T-cell (primary cell): ENCODE measurements at regions not wholly inside any gene's neighbourhood (a gene's known extent, or its start where the extent isn't known, plus 50 kb on each side); places are given as distances from the start of the nearest gene placed in this dataset.

Experiments used
- ATAC-seq, 4 experiments: fragments of 200-7000 bp in 3 of 4; fragments of 150-1000 bp in 1 of 4; cut with Tn5 transposase; replicated peaks in 1 of 4; 1 replicate in 3 of 4; 2 replicates in 1 of 4; pipeline ENCODE4 v1.10.0; 2021; ENCODE audit warnings: moderate library complexity in 3 of 4, mild to moderate bottlenecking in 2 of 4, moderate number of reproducible peaks in 1 of 4
- CTCF ChIA-PET, 2 donors: fragments of 300-600 bp; sonication (Branson Sonifier 250); formaldehyde crosslinking; loops; one replicate each; lab custom pipeline; 2022; ENCODE audit warnings: antibody characterized with exemption in 2 of 2; lab: Charles Lee
- POLR2A ChIA-PET, 2 donors: fragments of 300-600 bp; sonication (Branson Sonifier 250); formaldehyde crosslinking; loops; one replicate each; lab custom pipeline; 2022; ENCODE audit warnings: antibody characterized with exemption in 2 of 2; lab: Charles Lee
- DNase-seq, 35 experiments: peaks; one replicate each; pipeline versions ENCODE4 v3.0.0 to v3.0.0-alpha.2; 2013 to 2023
- H3K27ac ChIP-seq: one replicate; pipeline ENCODE4 v1.5.1; 2013; ENCODE audit warnings: low read length
- H3K27me3 ChIP-seq, 2 experiments: replicated peaks in 1 of 2; 1 replicate in 1 of 2; 2 replicates in 1 of 2; pipeline versions ENCODE4 v1.6.1 to v1.7.0; 2013; ENCODE audit warnings: low read length in 1 of 2, mixed read lengths in 1 of 2; ENCODE audit not compliant: control insufficient read depth in 2 of 2, insufficient read depth in 2 of 2; ENCODE audit errors: extremely low read depth in 1 of 2
- H3K36me3 ChIP-seq, 2 donors: 1 replicate in 1 of 2; 2 replicates in 1 of 2; pipeline versions ENCODE4 v1.6.1 to v1.7.0; 2013; ENCODE audit warnings: low read length in 1 of 2; ENCODE audit not compliant: control insufficient read depth in 2 of 2, insufficient read depth in 1 of 2; ENCODE audit errors: extremely low read depth in 1 of 2
- H3K4me1 ChIP-seq, 2 experiments: 1 replicate in 1 of 2; 2 replicates in 1 of 2; pipeline versions ENCODE4 v1.6.1 to v1.7.0; 2013; ENCODE audit warnings: low read length in 2 of 2, mixed read lengths in 1 of 2; ENCODE audit not compliant: insufficient read depth in 2 of 2, control insufficient read depth in 1 of 2; ENCODE audit errors: extremely low read depth in 1 of 2
- H3K4me3 ChIP-seq, 2 donors: 1 replicate in 1 of 2; 2 replicates in 1 of 2; pipeline versions ENCODE4 v1.5.1 to v1.7.0; 2013; ENCODE audit warnings: mild to moderate bottlenecking in 2 of 2, low read length in 1 of 2, moderate library complexity in 1 of 2; ENCODE audit not compliant: control insufficient read depth in 1 of 2; ENCODE audit errors: extremely low read depth in 1 of 2
- H3K9me3 ChIP-seq: 2 replicates; pipeline ENCODE4 v1.7.0; 2013
- H3K27ac Mint-ChIP-seq, 2 donors: one replicate each; pipeline ENCODE4 v1.8.0; 2020 to 2021; ENCODE audit warnings: mild to moderate bottlenecking in 2 of 2, mixed read lengths in 2 of 2
- H3K27me3 Mint-ChIP-seq, 2 donors: one replicate each; pipeline ENCODE4 v1.8.0; 2021 to 2022; ENCODE audit warnings: mixed read lengths in 2 of 2
- H3K36me3 Mint-ChIP-seq: one replicate; pipeline ENCODE4 v1.8.0; 2021; ENCODE audit warnings: mixed read lengths
- H3K4me1 Mint-ChIP-seq, 3 donors: one replicate each; pipeline ENCODE4 v1.8.0; 2020 to 2022; ENCODE audit warnings: mixed read lengths in 3 of 3, mild to moderate bottlenecking in 1 of 3
- H3K4me3 Mint-ChIP-seq, 3 donors: one replicate each; pipeline ENCODE4 v1.8.0; 2020 to 2022; ENCODE audit warnings: mild to moderate bottlenecking in 3 of 3, mixed read lengths in 3 of 3, moderate library complexity in 3 of 3
- H3K9me3 Mint-ChIP-seq, 3 donors: one replicate each; pipeline ENCODE4 v1.8.0; 2020 to 2022; ENCODE audit warnings: mixed read lengths in 3 of 3
- WGBS: methylation state at CpG from one replicate; pipeline ENCODE4 v1.1.5; 2013; ENCODE audit warnings: missing lambda C conversion rate; ENCODE audit not compliant: insufficient coverage; 5-methylcytosine and 5-hydroxymethylcytosine counted together

DNA sequence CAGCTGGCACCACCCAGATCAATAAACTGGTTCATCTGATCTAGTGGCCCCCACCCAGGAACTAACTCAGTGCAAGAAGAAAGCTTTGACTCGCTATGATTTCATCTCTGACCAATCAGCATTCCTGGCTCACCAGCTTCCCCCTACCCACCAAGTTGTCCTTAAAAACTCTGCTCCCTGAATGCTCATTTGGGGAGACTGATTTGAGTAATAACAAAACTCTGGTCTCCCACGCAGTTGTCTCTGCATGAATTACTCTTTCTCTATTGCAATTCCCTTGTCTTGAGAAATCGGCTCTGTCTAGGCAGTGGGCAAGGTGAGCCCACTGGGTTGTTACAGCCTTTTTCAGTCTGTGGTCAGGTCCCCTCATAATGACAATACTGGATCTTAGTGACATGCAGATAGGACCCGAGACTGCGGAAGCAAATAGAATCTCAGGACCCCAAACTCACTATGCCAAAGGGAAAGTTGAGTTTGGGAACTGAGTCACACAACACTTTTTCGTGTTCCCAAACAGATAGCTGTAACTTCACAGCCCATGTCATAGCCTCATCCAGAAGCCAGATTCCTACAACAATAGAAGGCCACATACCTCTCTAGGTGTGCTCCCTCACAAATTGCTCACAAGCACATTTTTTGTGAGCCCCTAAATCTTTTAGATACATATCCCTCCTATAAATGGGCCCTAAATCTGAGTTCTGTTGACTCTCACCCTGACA, 175.2 kb upstream of the RAI14 start:
- Histone ChIP-seq H3K9me3 (no peaks in the 10 kb centered on the region), H3K4me1 (no peaks in the 10 kb centered on the region), H3K27ac (no peak overlapping the region), H3K4me3 (no peak overlapping the region), H3K27me3 (peaks cover 0 to 4% of the 10 kb centered on the region in 2 experiments), H3K36me3 (no peaks in the 10 kb centered on the region)
- no peaks in the 10 kb centered on the region for H3K9me3 Mint-ChIP-seq
- H3K27me3 Mint-ChIP-seq = peaks cover 21 to 27% of the 10 kb centered on the region in 2 donors
- WGBS = 58% methylated on average over 4 of the region's 6 CpGs
- peaks cover 0 to under 1% (median 0%) of the 10 kb centered on the region in 3 donors for H3K4me1 Mint-ChIP-seq
- ChIA-PET CTCF (interaction anchor here in 1 of 2 donors (0.6 kb wide), 1 partner anchor 450 kb away, joined by 3 read pairs; no protein-coding TSS in a partner anchor), POLR2A (no interaction called here)
- H3K4me3 Mint-ChIP-seq = no peak overlapping the region
- DNase-seq = no peak
- no peaks in the 10 kb centered on the region for H3K36me3 Mint-ChIP-seq
- H3K27ac Mint-ChIP-seq = no peak overlapping the region
- ATAC-seq = no peak

DNA sequence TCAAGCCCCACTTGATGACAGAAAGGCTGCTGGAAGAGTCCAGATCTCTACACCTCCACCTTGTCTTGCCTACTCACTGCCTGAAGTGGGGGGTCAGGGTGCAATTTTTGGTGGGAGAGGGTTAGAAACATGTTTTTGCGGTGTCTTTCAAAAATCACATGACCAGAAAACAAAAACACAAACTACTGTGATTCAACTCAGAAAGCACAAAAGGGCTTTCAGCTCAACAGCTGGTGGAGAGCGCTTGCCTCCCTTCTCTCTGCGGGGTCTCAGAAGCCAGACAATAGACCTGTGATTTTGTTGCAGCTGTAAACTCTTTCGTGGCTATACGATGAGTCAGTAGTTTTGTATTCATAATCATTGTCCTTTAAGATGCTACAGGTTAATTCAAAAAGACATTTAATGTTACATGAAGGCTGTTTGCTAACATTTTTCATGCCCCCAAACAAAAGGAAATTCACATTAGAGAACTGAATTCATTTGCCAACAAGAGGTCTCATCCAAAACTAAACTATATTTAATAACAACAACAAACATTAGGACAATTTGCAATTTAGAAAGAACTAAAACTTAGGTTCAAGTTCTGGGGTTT, 172.6 kb upstream of the RAI14 start:
- peaks cover 18 to 29% of the 10 kb centered on the region in 2 donors for H3K27me3 Mint-ChIP-seq
- POLR2A ChIA-PET = no interaction called here
- H3K36me3 Mint-ChIP-seq = no peaks in the 10 kb centered on the region
- ATAC-seq = no peak
- no peak for DNase-seq
- H3K4me1 ChIP-seq = no peaks in the 10 kb centered on the region
- CTCF ChIA-PET = no interaction called here
- H3K4me3 Mint-ChIP-seq = no peak overlapping the region
- H3K27me3 ChIP-seq = peaks cover 0 to 4% of the 10 kb centered on the region in 2 experiments
- no peaks in the 10 kb centered on the region for H3K36me3 ChIP-seq
- H3K27ac Mint-ChIP-seq = no peak overlapping the region
- no CpG with 5 or more reads among the region's 5 CpGs for WGBS
- no peak overlapping the region for H3K27ac ChIP-seq
- no peaks in the 10 kb centered on the region for H3K9me3 Mint-ChIP-seq
- H3K4me1 Mint-ChIP-seq = peaks cover 3 to 6% (median 3%) of the 10 kb centered on the region in 3 donors
- no peaks in the 10 kb centered on the region for H3K9me3 ChIP-seq
- H3K4me3 ChIP-seq = no peak overlapping the region

DNA sequence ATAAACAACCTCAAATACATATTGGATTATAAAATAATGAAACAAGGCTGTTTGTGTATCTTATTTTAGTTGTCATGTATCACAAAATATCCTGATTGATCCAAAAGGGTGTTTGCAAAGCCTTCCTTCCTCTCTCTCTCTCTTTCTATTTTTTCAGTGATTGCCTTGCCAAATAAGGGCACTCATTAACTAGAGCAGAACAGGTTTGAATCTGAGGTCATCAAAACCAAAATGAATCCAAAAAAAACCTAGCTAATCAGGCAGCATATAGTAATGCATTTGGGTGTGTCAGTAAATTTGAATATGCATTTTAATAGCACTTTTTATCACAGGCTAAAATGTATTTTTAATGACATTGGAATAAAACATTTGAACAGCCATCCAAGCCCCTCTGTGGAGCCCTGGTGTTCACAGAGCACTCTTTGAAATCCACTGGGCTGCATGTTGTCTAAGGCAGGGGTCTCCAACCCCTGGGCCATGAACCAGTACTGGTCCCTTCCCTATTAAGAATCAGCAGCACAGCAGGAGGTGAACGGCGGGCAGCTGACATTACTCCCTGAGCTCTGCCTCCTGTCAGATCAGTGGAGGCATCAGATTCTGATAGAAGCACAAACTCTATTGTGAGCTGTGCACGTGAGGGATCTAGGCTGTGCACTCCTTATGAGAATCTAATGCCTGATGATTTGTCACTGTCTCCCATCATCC, 171.8 kb upstream of the RAI14 start:
- POLR2A ChIA-PET = interaction anchor here in 1 of 2 donors (0.6 kb wide), 1 partner anchor 418 kb away, joined by 6 read pairs; no protein-coding TSS in a partner anchor
- WGBS = no CpG with 5 or more reads among the region's 3 CpGs
- peaks cover 0 to 3% of the 10 kb centered on the region in 2 experiments for H3K27me3 ChIP-seq
- H3K27ac Mint-ChIP-seq = no peak overlapping the region
- DNase-seq (no peak), ATAC-seq (no peak)
- no peaks in the 10 kb centered on the region for H3K4me1 ChIP-seq
- no peaks in the 10 kb centered on the region for H3K9me3 Mint-ChIP-seq
- CTCF ChIA-PET = interaction anchor here (0.6 to 1.8 kb wide), 5 partner anchors 9 to 420 kb away, joined by 3 to 5 read pairs (median 4); no protein-coding TSS in a partner anchor
- no peaks in the 10 kb centered on the region for H3K36me3 ChIP-seq
- peaks cover 3 to 6% (median 3%) of the 10 kb centered on the region in 3 donors for H3K4me1 Mint-ChIP-seq
- no peak overlapping the region for H3K27ac ChIP-seq
- H3K4me3 Mint-ChIP-seq = no peak overlapping the region
- peaks cover 19 to 27% of the 10 kb centered on the region in 2 donors for H3K27me3 Mint-ChIP-seq
- H3K4me3 ChIP-seq = no peak overlapping the region
- no peaks in the 10 kb centered on the region for H3K36me3 Mint-ChIP-seq
- H3K9me3 ChIP-seq = no peaks in the 10 kb centered on the region

DNA sequence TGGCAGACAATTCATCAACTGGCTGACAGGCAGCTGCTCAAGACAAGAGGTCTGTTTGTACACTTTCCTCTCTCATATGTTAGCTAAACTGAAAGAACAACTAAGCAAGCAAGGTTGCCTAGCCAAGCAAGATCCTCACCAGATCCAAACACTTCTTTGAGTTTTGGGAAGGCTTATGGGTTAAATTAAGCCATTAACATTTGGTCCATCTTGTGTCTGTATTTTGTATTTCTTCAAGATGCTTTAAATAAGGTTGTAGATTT, 170.4 kb upstream of the RAI14 start:
- H3K27ac Mint-ChIP-seq = no peak overlapping the region
- H3K4me3 ChIP-seq = no peak overlapping the region
- POLR2A ChIA-PET = no interaction called here
- H3K36me3 Mint-ChIP-seq = no peaks in the 10 kb centered on the region
- no peaks in the 10 kb centered on the region for H3K36me3 ChIP-seq
- H3K9me3 ChIP-seq = no peaks in the 10 kb centered on the region
- no peaks in the 10 kb centered on the region for H3K9me3 Mint-ChIP-seq
- H3K27me3 Mint-ChIP-seq = peaks cover 20 to 29% of the 10 kb centered on the region in 2 donors
- CTCF ChIA-PET = interaction anchor here (1.5 to 1.9 kb wide), 4 partner anchors 10 to 430 kb away, joined by 4 to 10 read pairs (median 5); partner anchors contain the start of genes BRIX1 (in 1 of the 2) and RAD1 (in 1 of the 2)
- DNase-seq (no peak), ATAC-seq (no peak)
- H3K4me3 Mint-ChIP-seq = no peak overlapping the region
- H3K27me3 ChIP-seq = peaks cover 0 to 6% of the 10 kb centered on the region in 2 experiments
- H3K4me1 ChIP-seq = no peaks in the 10 kb centered on the region
- H3K4me1 Mint-ChIP-seq = peaks cover 3 to 6% (median 3%) of the 10 kb centered on the region in 3 donors
- no peak overlapping the region for H3K27ac ChIP-seq

DNA sequence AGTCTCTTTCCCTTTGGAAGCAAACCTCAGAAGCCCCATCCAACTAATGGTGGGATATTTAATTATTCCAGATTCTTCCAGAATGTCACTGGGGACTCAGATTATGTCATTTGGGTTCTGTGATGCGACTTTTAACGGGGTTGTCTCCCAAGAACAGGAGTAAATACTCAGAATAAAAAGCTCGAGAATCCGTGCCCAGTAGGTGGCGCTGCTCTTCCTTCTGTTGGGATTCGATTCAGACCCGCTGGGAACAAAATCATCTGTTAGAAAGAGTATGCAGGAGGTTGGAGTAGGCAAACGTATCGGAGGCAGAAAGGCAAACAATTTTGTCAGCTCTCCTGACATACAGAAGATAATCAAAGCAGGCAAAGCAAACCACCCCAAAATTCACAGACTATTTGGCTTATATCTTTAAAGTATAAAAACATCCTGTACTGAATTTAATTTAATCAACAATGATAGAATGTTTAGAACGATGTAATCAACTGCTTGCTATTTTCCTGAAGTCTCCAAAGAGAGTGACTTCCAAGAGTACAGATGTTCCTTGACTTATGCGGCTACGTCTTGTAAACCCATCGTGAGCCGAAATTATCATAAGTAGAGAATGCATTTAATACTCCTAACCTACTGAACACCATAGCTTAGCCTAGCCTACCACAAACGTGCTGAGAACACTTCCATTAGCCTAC, 169.8 kb upstream of the RAI14 start:
- ATAC-seq (no peak), DNase-seq (peak in 32 of 35 experiments; percentile 20 to 77 (median 51))
- H3K27ac Mint-ChIP-seq = no peak overlapping the region
- H3K9me3 Mint-ChIP-seq = no peaks in the 10 kb centered on the region
- H3K4me1 ChIP-seq = no peaks in the 10 kb centered on the region
- ChIA-PET POLR2A (interaction anchor here in 1 of 2 donors (0.6 kb wide), 1 partner anchor 407 kb away, joined by 3 read pairs; no protein-coding TSS in a partner anchor), CTCF (interaction anchor here (0.6 to 1.9 kb wide), 6 partner anchors 11 to 429 kb away, joined by 3 to 10 read pairs (median 4); partner anchors contain the start of genes BRIX1 (in 1 of the 2) and RAD1 (in 1 of the 2))
- no peak overlapping the region for H3K4me3 ChIP-seq
- no peak overlapping the region for H3K4me3 Mint-ChIP-seq
- 14% methylated on average over 5 of the region's 15 CpGs for WGBS
- no peaks in the 10 kb centered on the region for H3K9me3 ChIP-seq
- peaks cover 23 to 29% of the 10 kb centered on the region in 2 donors for H3K27me3 Mint-ChIP-seq
- H3K4me1 Mint-ChIP-seq = peaks cover 3 to 6% (median 3%) of the 10 kb centered on the region in 3 donors
- H3K27me3 ChIP-seq = peaks cover 0 to 6% of the 10 kb centered on the region in 2 experiments
- H3K36me3 Mint-ChIP-seq = no peaks in the 10 kb centered on the region
- H3K27ac ChIP-seq = no peak overlapping the region
- H3K36me3 ChIP-seq = no peaks in the 10 kb centered on the region

DNA sequence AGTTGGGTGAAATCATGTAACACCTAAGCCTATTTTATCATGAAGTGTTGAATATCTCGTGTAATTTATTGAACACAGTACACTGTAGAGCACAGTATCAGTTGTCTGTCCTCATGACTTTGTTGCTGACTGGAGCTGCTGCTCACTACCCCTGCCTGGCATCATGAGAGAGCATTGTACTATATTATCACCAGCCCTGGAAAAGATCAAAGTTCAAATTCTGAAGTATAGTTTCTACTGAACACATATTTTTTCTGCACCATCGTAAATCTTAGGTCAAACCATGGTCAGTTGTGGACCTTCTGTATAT, 169.3 kb upstream of the RAI14 start:
- Mint-ChIP-seq H3K9me3 (no peaks in the 10 kb centered on the region), H3K4me1 (peaks cover 3 to 6% (median 3%) of the 10 kb centered on the region in 3 donors), H3K4me3 (no peak overlapping the region), H3K36me3 (no peaks in the 10 kb centered on the region), H3K27ac (no peak overlapping the region), H3K27me3 (peaks cover 24% of the 10 kb centered on the region in 2 donors)
- H3K4me3 ChIP-seq = no peak overlapping the region
- no peak overlapping the region for H3K27ac ChIP-seq
- H3K4me1 ChIP-seq = no peaks in the 10 kb centered on the region
- peaks cover 0 to 6% of the 10 kb centered on the region in 2 experiments for H3K27me3 ChIP-seq
- DNase-seq = no peak
- ChIA-PET POLR2A (no interaction called here), CTCF (interaction anchor here (0.6 to 1.9 kb wide), 5 partner anchors 14 to 429 kb away, joined by 3 to 10 read pairs (median 4); partner anchors contain the start of genes BRIX1 (in 1 of the 2) and RAD1 (in 1 of the 2))
- no peak for ATAC-seq
- no peaks in the 10 kb centered on the region for H3K36me3 ChIP-seq
- no peaks in the 10 kb centered on the region for H3K9me3 ChIP-seq
- no CpG with 5 or more reads among the region's 2 CpGs for WGBS
